ENCODE measurements at regions not wholly inside any gene's neighbourhood (a gene's known extent, or its start where the extent isn't known, plus 50 kb on each side); places are given as distances from the start of the nearest gene placed in this dataset.

DNA sequence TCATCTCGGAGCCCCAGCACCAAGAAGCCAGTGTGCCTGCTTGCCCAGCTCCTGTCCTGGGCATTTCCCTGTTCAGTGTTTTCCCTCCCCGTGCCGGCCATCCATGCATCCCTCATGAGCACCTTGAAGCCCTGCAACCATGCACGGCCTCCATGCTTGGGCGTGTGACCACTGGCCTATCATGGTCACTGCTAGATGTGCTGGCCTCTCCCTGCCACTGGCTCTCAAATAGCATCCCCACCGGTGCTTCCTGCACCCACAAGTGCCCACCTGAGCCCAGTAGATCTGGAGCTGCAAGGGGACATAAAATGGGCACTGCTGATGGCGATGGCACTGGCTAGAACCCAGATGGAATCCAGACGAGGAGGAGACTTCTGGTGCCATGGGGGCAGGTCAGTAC, 126.0 kb downstream of the TUBA3C start:
- TF ChIP-seq POLR2A (IDR thresholded peaks at IDR 0.05): no peak
- TF ChIP-seq, protein P1, sequence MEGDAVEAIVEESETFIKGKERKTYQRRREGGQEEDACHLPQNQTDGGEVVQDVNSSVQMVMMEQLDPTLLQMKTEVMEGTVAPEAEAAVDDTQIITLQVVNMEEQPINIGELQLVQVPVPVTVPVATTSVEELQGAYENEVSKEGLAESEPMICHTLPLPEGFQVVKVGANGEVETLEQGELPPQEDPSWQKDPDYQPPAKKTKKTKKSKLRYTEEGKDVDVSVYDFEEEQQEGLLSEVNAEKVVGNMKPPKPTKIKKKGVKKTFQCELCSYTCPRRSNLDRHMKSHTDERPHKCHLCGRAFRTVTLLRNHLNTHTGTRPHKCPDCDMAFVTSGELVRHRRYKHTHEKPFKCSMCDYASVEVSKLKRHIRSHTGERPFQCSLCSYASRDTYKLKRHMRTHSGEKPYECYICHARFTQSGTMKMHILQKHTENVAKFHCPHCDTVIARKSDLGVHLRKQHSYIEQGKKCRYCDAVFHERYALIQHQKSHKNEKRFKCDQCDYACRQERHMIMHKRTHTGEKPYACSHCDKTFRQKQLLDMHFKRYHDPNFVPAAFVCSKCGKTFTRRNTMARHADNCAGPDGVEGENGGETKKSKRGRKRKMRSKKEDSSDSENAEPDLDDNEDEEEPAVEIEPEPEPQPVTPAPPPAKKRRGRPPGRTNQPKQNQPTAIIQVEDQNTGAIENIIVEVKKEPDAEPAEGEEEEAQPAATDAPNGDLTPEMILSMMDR (IDR thresholded peaks at IDR 0.05 in 8 of 11, conservative IDR thresholded peaks at IDR 0.05 in 3 of 11): no peak
